HG03159 (cell line): ENCODE measurements at regions not wholly inside any gene's neighbourhood (a gene's known extent, or its start where the extent isn't known, plus 50 kb on each side); places are given as distances from the start of the nearest gene placed in this dataset.

Experiments
- ATAC-seq: cut with Tn5 transposase; IDR thresholded peaks from one replicate; pipeline ENCODE4 v1.9.1; 2021; ENCODE audit warnings: mild to moderate bottlenecking, moderate library complexity; ENCODE audit not compliant: unreplicated experiment

DNA sequence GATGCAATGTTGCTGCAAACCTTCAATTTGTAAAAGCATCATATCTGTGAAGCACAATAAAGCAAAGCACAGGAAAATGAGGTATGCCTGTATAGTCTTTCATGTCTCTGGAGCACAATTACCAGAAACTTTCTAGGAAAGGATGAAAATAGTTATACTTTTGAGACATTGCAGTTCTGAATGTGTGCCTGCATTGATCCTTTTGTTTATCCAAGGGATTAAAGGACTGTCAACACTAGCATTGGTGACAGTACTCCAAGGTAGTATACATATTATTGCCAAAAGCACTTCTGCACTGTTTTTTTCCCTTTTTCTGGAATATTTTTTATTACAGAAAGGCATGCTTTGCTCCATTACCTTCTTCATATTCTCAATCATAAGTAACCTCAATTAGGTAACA, 476.0 kb downstream of the GABRG1 start:
- no peak for ATAC-seq

DNA sequence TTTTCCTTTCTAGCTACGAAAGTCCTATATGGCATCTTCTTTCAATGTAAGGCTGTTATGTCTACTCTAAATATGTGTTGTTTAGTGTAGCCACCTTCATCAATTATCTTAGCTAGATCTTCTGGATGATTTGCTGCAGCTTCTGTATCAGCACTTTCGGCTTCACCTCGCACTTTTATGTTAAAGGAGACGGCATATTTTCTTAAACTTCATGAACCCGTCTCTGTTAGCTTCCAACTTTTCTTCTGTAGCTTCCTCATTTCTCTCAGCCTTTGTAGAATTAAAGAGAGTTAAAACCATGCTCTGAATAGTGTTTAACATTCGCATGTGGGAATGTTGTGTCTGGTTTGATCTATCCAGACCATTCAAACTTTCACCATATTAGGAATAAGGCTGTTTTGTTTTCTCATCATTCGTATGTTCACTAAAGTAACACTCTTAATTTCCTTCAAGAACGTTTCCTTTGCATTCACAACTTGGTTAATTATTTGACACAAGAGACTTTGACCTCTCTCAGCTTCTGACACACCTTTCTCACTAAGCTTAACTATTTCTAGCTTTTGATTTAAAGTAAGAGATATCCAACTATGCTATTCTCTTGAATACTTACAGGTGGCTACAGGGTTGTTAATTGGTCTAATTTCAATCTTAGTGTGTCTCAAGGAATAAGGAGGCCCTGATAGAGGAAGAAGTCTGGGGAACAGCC, 476.8 kb downstream of the GABRG1 start:
- no peak for ATAC-seq

DNA sequence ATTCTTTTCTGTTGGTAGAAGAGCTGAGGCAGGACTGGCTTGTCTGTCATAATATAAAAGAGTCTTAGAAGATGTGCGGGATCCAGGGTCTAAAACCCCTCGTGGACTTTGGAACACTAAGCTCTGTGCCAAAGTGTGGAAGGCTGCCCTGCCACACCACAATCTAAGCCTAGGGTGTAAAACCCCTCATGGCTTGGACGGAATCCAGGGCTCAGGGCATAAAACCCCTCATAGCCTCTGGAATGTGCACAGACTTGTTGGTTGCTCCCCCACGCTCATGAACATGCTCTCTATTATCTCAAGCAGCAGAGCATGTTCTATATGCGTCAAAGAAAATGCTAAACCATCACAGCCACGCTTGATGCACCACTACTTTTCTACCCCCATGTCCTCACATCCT, 483.6 kb downstream of the GABRG1 start:
- ATAC-seq: no peak

DNA sequence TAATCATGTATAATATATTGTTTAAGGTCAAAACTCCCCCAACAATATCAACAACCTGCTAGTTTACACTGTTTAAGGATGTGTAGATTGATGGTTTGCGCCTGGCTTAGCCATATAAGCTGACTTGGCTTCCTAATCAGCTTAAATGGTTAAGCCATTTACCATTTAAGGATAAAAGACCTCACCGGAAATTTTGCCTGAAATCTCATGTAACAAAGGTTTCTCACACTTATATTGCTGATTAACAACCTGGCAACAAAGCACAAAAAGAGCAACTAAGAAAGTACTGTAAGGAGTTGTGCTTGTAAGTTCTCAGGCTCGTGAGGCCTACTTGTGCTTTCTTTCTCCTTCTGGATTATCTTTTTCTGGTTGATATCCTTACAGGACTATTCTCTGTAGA, 485.2 kb downstream of the GABRG1 start:
- ATAC-seq: no peak

DNA sequence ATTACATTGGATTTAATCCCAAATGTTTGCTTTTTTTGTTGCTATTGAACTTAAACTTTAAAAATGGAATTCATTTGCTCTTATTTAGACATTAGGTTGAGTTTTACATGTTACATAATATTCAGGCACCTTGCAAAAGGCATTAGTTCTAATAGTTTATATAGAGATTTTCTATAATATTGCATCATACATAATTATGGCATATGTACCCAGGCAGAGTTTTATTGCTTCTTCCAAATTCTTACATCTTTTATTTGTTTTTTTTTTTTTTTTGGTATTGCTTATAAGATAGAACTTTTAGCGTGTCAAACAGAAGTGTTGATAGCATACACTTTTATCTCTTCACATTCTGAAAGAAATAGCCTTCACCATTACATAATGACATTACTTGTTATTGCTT, 487.7 kb downstream of the GABRG1 start:
- ATAC-seq: no peak

DNA sequence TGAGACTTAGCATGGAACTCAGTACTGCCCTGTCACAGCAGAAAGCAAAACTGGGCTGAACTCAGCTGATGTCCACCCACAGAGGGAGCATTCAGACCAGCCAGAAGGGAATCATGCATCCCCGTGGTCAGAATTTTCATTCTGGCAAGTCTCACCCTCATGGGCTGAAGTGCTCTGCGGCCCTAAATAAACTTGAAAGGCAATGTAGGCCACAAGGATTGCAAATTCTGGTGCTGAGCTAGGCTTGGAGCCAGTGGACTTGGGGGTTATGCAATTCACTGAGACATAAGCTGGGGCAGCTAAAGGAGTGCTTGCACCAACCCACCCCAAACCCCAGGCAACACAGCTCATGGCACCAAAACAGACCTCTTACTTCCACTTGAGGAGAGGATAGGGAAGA, 494.1 kb downstream of the GABRG1 start:
- no peak for ATAC-seq

DNA sequence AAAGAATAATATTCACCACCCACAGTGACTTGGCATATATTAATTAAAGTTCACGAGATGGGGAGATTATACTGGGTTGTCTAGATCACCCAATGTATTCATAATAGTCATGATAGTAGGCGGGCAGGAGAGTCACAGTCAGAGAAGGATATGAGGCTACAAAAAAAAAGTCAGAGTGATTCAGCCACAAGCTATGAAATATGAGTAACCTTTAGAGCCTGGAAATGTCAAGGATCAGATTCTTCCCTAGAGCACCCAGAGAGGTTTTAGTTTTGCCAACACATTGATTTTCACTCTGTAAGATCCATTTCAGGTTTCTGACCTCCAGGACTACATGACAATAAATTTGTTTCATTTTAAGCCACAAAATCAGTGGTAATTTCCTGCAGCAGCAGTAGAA, 501.9 kb downstream of the GABRG1 start:
- no peak for ATAC-seq

DNA sequence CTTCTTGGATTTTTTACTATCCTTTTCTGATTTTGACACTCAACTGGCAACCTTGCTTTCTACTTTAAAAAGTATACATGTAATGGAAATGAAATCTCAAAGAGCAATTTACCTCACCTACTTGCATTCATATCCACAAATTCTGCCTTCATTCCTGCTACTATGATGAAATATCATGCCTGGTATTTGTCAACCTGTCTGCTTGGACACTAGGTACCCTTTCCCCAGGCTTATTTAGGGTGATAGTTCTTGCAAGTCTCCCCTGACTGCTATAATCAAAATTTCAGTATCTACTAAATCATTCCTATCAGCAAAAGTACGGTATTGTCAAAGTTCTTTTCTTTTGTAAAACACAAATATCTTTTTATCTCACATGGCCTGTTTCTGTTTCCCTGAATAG, 503.0 kb downstream of the GABRG1 start:
- no peak for ATAC-seq

DNA sequence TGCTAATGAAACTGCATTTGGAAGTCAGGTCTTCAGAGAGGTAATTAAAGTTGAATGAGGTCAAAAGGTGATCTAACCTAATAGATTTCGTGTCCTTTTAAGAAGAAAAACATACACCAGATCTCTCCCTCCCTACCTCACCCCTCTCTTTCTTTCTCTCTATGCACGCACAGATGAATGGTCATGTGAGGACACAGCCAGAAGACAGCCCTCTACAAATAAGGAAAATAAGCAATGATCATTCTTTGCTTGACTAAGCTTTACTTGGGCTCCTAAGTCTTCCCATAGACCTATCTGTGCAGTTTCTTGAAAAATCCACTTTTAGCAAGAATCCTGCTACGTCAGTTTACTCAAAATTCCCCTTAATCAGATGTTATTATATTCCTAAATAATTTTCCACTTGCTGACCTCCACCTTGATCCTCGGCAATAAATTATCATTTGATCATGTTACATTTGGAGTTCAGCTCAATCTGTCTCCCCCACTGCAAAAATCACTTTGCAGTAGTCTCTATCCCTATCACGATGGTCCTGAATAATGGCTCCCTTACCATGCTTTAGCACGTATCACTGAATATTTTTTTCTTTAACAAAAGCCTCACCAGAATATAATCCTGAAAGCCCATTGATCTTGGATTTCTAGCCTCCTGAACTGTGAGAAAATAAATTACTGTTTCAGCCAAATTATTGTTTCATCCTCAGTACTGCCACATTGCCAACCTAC, 527.3 kb downstream of the GABRG1 start:
- ATAC-seq: no peak

DNA sequence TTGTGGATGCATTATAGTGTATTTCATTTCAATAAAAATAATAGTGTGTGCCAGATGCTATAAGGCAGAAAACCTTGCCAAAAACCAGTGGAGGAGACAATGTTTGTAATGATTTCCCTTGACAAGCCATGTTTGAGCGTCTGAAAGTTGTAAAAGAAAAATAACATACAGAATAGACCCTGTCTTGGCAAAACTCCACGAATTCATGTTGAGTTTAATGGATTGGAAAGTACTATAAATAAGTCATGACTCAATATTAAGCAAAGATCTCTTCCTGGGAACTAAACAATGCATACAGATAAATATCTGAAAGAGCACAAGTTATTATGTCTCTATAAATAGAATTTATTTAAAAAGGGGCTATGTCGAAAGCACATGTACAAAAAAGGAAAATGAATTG, 543.5 kb downstream of the GABRG1 start:
- no peak for ATAC-seq

DNA sequence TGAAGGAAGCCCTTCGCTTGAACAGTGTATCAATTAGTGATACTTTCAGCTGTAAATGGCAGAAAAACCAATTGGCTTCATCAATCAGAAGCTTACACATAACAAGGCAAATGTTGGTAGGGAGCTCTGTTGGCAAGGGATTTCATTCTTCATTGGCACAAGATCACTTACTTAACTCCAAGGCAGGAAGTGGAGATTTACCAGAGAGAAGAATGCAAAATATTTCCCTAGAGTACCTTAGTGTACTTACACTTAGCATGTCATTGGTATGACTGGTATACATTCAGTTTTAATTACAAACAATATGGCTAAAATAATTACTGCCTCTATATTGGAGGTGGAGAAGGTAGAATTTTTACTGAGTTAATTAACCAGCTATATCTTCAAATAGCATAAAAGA, 545.0 kb downstream of the GABRG1 start:
- no peak for ATAC-seq

DNA sequence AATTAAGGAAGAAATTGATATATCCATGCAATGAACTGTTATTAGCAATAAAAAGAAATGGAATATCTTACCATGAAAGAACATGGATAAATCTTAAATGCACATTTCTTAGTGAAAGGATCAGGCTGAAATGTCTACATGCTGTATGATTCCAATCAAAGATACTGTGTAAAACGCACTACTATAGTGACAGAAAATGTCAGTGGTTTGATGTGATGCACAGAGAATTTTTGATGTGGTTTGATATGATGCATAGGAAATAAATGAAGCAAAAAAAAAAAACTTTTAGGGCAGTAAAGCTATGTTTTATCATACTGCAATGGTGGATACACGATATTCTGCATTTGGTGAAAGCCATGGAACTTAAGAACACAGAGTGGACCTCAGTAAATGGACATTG, 547.6 kb downstream of the GABRG1 start:
- no peak for ATAC-seq

DNA sequence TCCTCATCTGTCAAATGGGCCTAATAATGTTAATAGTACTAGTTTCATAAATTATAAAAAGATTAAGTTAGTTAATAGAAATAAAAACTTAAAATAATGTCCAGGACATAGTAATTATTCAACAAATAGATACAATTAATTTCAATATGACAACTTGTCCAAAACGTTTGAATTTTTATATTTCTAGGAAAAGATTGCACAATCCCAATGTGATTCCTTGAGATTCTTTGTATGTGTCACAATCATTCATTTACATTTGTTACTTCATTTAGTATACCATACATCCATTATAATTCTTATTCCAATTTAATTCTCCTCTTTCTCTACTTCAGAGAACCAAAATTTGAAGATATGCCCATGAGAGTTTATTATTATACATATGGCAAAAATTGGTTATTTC, 554.2 kb downstream of the GABRG1 start:
- no peak for ATAC-seq

DNA sequence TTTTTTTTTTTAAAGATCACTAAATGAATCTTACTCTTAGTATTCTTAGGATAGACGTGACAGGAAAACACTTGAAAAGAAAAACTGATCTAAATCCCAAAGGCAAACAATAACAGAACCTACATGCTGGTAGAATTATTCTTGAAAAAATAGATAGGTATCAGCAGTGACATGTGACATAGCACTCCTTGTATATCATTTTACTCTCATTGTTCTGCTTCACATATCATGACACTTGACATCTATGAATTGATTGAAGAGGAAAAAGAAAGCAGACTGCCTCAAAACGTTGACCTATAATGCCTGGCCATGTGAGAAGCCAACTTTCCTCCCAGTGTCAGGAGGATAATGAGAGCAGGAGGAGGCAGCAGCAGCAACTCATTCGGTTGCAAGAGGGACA, 555.2 kb downstream of the GABRG1 start:
- no peak for ATAC-seq

DNA sequence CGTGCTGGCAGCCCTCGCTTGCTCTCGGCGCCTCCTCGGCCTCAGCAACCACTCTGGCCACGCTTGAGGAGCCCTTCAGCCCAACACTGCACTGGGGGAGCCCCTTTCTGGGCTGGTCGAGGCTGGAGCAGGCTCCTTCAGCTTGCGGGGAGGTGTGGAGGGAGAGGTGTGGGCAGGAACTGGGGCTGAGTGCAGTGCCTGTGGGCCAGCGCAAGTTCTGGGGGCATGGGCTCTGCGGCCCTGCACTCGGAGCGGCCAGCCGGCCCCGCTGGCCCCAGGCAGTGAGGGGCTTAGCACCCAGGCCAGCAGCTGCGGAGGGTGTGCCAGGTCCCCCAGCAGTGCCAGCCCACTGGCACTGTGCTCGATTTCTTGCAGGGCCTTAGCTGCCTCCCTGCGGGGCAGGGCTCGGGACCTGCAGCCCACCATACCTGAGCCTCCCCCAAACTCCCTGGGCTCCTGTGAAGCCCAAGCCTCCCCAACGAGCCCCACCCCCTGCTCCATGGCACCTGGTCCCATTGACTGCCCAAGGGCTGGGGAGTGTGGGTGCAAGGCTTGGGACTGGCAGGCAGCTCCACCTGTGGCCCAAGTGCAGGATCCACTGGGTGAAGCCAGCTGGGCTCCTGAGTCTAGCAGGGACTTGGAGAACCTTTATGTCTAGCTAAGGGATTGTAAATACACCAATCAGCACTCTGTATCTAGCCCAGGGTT, 556.8 kb downstream of the GABRG1 start:
- ATAC-seq: no peak

DNA sequence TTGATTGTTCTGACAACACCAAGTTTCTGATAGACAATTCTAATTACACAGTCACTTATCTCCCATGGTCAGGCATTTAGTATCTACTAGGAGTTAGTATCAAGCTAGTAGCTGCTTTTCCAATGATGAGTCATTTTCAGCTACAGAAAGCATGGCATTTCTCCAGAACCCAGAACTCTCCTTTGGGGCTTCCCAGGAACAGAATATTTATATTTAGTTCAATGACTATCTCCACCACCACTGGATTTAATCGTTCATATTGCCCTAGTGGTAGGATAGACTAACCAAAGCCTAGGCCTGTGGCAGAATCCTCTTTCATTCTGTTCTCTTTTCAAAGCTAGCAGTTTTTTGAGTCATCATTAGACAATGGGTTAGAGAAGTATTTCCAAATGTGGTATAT, 569.4 kb downstream of the GABRG1 start:
- ATAC-seq: no peak

DNA sequence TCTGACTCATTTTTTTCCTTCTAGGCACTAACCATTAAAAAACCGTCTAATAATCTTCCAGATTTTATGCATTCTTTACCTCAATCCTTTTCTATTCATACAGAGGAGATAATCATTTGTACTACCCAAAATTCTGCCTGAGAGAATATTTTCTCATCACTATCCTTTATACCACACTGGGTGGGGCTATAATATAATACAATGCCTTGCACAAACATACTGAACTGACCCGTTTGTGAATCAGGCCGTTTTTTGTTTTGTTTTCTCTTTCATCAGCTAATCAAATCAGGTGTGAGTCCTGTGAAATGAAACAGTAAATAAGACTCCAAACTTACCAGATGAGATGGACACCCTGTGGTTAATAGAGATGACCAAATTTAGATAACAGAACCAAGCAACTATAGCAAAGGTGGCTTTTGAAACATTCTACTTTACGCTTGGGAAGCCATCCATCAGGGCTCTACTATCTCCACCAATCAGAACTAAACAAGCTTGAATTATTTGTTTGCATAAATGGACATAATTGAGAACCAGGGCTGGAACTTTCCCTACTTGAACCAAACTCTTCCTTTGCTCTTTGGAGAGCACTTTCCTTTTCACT, 573.0 kb downstream of the GABRG1 start:
- no peak for ATAC-seq

DNA sequence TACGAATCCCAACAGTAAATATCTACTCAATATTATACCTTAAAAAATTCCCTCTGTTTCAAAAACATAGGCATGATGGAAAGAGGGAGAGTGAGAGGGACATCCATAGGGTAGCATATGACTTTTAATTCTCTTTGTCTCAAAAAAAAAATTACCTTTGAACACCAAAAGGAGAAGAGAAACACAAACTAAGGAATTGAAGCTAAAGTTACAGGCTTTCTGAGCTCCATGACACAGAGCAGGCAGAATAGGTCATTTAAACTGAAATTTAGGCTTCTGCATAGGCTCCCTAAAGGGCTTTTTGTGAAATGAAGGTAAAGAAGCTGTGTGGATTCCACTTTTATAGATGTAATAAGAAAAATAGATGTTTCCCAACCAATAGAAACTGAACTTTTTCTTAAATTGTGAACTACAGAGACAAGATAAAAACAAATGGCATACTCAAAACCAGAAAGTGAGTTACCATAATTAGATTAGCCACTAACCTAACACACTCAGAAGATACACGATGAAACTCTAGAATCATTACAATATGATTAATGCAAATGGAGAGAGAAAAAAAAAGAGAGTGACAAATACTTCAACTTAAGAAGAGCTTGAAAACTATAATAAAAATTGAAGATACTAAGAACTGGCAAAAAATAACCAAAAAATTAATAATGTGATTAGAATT, 584.6 kb downstream of the GABRG1 start:
- ATAC-seq: no peak

DNA sequence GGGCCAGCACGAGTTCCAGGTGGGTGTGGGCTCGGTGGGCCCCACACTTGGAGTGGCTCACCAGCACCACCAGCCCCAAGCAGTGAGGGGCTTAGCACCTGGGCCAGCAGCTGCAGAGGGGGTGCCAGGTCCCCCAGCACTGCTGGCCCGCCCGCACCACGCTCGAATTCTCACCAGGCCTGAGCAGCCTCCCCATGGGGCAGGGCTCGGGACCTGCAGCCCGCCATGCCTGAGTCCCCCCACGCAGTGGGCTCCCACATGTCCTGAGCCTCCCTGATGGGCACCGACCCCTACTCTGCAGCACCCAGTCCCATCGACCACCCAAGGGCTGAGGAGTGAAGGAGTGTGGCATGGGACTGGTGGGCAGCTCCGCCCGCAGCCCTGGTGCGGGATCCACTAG, 593.4 kb downstream of the GABRG1 start:
- no peak for ATAC-seq

DNA sequence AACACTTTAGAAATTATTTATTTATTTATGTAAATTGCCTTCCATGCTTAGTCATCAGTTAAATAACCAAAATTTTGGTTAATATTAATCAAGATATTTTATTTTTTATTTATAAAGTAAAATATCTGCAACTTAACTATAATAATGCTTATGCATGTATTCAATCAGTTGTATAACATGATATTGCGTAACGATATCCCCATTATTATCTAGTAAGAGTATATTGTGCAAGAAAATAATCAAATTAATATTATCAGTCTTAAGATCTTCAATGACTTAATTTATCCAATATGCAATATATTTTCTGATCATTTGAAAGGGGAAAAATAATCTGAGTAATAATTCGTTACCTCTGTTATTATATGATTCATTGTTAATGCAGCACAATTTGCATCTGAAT, 596.7 kb downstream of the GABRG1 start:
- no peak for ATAC-seq

DNA sequence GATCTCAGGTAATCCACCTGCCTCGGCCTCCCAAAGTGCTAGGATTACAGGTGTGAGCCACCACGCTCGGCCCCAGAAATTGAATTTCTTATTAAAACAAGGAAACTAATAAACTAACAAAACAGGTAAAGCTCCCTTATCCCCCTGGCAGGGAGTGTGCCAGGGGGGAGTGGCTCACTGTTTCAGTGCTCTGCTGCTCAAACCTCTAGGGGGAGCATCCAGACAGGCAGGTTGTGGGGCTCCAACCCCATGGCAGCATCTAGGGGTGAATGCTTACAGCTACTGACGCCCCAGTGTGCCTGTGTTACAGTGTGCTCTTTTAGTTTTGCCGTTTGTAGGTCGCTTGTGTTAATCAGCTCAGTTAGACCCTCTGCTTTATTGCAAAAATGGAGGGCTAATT, 605.0 kb downstream of the GABRG1 start:
- no peak for ATAC-seq
